ENCODE measurements at regions not wholly inside any gene's neighbourhood (a gene's known extent, or its start where the extent isn't known, plus 50 kb on each side); places are given as distances from the start of the nearest gene placed in this dataset.

- intact Hi-C loops (cut with DNase I; ENCODE audit: low total_unique reads): no loop called here
- DNase-seq: no peak
- Histone ChIP-seq H3K27me3 (replicated peaks in 1 of 7) (no peaks in the 10 kb centered on the region), H3K4me3 (no peak overlapping the region), H3K4me1 (peaks cover 8 to 52% (median 22%) of the 10 kb centered on the region in 6 donors), H3K9me3 (no peaks in the 10 kb centered on the region), H3K27ac (peak overlapping the region in 7 of 8 donors; percentile 14 to 78 (median 58)), H3K36me3 (no peaks in the 10 kb centered on the region)
- TF ChIP-seq POLR2A (IDR thresholded peaks at IDR 0.05) (no peak), POLR2AphosphoS5 (IDR thresholded peaks at IDR 0.05) (no peak), CTCF (IDR thresholded peaks at IDR 0.05 in 8 of 11, conservative IDR thresholded peaks at IDR 0.05 in 3 of 11) (no peak)
- 9 to 21% (median 14%) methylated on average over 5 of the region's 5 CpGs for WGBS, 5 donors
These were observed 482.5 kb upstream of the TBL1XR1 start for GRCh38 chr3:177679568-177680471.

- Histone ChIP-seq H3K4me1 (peaks cover 8 to 52% (median 22%) of the 10 kb centered on the region in 6 donors), H3K27ac (peak overlapping the region in 7 of 8 donors; percentile 23 to 78 (median 58)), H3K9me3 (no peaks in the 10 kb centered on the region), H3K36me3 (no peaks in the 10 kb centered on the region), H3K4me3 (no peak overlapping the region), H3K27me3 (replicated peaks in 1 of 7) (no peaks in the 10 kb centered on the region)
- DNase-seq: no peak
- intact Hi-C loops (cut with DNase I; ENCODE audit: low total_unique reads): no loop called here
- 91 to 98% (median 97%) methylated on average over 1 of the region's 1 CpG for WGBS, 5 donors
- TF ChIP-seq CTCF (IDR thresholded peaks at IDR 0.05 in 8 of 11, conservative IDR thresholded peaks at IDR 0.05 in 3 of 11) (no peak), POLR2AphosphoS5 (IDR thresholded peaks at IDR 0.05) (no peak), POLR2A (IDR thresholded peaks at IDR 0.05) (no peak)
These were observed 483.2 kb upstream of the TBL1XR1 start for GRCh38 chr3:177680472-177680821.

GRCh38 chr3:177681156-177681555, 483.9 kb upstream of the TBL1XR1 start:
- intact Hi-C loops (cut with DNase I; ENCODE audit: low total_unique reads): no loop called here
- DNase-seq: no peak
- Histone ChIP-seq H3K4me1 (peaks cover 8 to 52% (median 22%) of the 10 kb centered on the region in 6 donors), H3K4me3 (no peak overlapping the region), H3K27ac (peak overlapping the region in 6 of 8 donors; percentile 11 to 78 (median 50)), H3K36me3 (no peaks in the 10 kb centered on the region), H3K27me3 (replicated peaks in 1 of 7) (no peaks in the 10 kb centered on the region), H3K9me3 (no peaks in the 10 kb centered on the region)
- TF ChIP-seq POLR2A (IDR thresholded peaks at IDR 0.05) (no peak), CTCF (IDR thresholded peaks at IDR 0.05 in 8 of 11, conservative IDR thresholded peaks at IDR 0.05 in 3 of 11) (no peak), POLR2AphosphoS5 (IDR thresholded peaks at IDR 0.05) (no peak)

GRCh38 chr3:177681852-177682251, 484.6 kb upstream of the TBL1XR1 start:
- no peak overlapping the region for H3K4me3 ChIP-seq
- peak overlapping the region in 7 of 8 donors; percentile 0 to 78 (median 42) for H3K27ac ChIP-seq
- TF ChIP-seq POLR2AphosphoS5 (IDR thresholded peaks at IDR 0.05): no peak
- TF ChIP-seq CTCF (IDR thresholded peaks at IDR 0.05 in 8 of 11, conservative IDR thresholded peaks at IDR 0.05 in 3 of 11): no peak
- TF ChIP-seq POLR2A (IDR thresholded peaks at IDR 0.05): no peak
- no peaks in the 10 kb centered on the region for H3K36me3 ChIP-seq
- DNase-seq: no peak
- WGBS, 5 donors: 44 to 86% (median 82%) methylated on average over 2 of the region's 2 CpGs
- no peaks in the 10 kb centered on the region for H3K27me3 ChIP-seq (replicated peaks in 1 of 7)
- intact Hi-C loops (cut with DNase I; ENCODE audit: low total_unique reads): no loop called here
- no peaks in the 10 kb centered on the region for H3K9me3 ChIP-seq
- H3K4me1 ChIP-seq: peaks cover 8 to 52% (median 22%) of the 10 kb centered on the region in 6 donors

Data from spleen (tissue), 11 donors.